ENCODE measurements at regions not wholly inside any gene's neighbourhood (a gene's known extent, or its start where the extent isn't known, plus 50 kb on each side); places are given as distances from the start of the nearest gene placed in this dataset.
"Not testable (repeated sequence)": the region's sequence is repeated elsewhere in the genome, so short reads cannot be mapped to it uniquely, and the experiment has no call there.

GRCh38 chr3:153370680-153371079, 208.7 kb downstream of the RAP2B start:
- DNase-seq (ENCODE audit: low read depth in 2 of 2) = no peak

DNA sequence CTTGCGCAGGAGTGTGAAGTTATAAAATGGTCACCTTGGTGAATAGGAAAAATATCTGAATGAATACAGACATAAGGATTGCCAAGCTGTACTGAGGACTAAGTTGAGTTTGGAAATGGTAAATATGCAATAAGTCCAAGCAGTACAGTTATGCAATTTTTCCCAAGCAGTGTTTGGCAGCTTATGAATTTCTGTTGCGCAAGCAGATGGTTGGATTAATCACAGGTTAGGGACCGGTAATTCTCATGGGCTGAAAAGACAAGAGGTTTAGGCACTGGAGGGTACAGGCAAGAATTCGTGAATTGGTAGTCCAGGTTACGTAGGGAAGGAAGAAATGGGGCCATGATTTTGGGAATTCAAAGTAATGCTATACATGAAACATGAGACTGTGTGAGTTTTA, 210.3 kb downstream of the RAP2B start:
- no peak for DNase-seq (ENCODE audit: low read depth in 2 of 2)

DNA sequence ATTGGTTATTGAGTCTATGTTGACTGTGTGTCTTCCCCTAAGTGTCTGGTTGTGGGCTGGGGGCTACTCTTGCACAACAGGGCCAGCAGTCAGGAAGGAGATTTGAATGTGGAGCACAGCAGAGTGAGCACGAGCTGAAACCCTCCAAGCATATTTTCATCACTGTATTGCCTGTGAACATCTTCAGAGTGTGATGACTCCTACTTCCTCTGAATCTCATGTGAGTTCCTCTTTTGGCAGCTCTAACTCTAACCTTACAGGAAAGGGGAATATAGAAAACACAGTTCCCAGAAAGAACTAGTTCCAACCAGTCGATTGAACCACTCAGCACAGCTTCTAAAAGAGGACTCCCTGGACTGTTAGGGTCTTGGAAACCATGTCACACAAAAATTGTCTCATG, 211.6 kb downstream of the RAP2B start:
- DNase-seq (ENCODE audit: low read depth in 2 of 2) = no peak

GRCh38 chr3:153378366-153378765, 216.3 kb downstream of the RAP2B start:
- DNase-seq (ENCODE audit: low read depth in 2 of 2) = not testable (repeated sequence)

- DNase-seq (ENCODE audit: low read depth in 2 of 2) = no peak
Measured at GRCh38 chr3:153379516-153379915, 217.5 kb downstream of the RAP2B start.

DNA sequence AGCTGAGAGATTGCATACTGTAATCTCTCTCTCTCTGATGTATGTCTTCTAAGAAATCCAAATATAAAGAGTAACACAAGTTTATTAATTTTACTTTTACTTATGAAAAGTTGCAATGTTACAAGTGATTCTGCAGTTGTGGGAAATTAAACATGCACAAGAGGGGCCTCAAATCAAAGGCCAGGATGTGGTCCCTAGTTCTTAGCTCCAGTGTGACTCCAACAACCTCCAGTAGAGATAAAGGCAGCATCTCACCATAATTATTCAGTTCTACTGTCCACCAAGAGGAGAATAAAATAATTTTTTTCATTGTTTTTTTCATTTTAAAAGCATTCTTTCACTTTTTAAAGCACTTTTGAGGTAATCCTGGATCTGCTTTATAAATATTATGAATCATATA, 223.3 kb downstream of the RAP2B start:
- no peak for DNase-seq (ENCODE audit: low read depth in 2 of 2)

DNA sequence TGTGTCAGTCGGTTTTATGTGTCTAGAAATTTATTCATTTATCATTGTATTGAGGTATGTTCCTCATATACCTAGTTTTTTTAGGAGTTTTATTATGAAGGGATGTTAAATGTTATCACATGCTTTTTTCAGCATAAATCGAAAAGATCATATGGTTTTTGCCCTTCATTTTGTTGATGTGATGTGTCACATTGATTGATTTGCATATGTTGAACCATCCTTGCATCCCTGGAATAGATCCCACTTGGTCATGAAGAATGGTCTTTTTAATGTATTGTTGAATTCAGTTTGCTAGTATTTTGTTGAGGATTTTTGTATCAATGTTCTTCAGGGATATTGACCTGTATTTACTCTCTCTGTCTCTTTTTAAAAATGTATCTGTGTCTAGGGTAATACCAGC, 230.3 kb downstream of the RAP2B start:
- no peak for DNase-seq (ENCODE audit: low read depth in 2 of 2)

- DNase-seq (ENCODE audit: low read depth in 2 of 2) = no peak
Measured at GRCh38 chr3:153394017-153394416, 232.0 kb downstream of the RAP2B start.

DNA sequence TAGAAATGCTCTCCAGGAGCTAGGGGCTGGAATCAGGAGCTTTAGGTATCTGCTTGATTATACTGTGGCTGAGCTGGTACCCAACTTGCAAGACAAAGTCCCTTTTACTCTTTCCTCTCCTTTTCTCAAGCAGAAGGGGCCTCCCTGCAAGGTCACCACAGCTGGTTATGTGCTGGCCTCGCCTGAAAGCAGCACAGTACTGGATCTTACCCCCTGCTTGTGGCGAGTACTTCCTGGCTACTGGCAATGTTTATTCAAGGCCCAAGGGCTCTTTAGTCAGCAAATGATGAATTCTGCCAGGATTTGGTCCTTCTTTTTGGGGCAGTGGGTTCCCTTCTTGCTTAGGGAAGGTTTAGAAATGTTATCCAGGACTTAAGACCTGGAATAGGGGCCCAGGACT, 234.6 kb downstream of the RAP2B start:
- no peak for DNase-seq (ENCODE audit: low read depth in 2 of 2)

- DNase-seq (ENCODE audit: low read depth in 2 of 2) = no peak
Measured at GRCh38 chr3:153397794-153398193, 235.8 kb downstream of the RAP2B start.

GRCh38 chr3:153399636-153400035, 237.6 kb downstream of the RAP2B start:
- no peak for DNase-seq (ENCODE audit: low read depth in 2 of 2)

- no peak for DNase-seq (ENCODE audit: low read depth in 2 of 2)
Measured at GRCh38 chr3:153400641-153401040, 238.6 kb downstream of the RAP2B start.

DNA sequence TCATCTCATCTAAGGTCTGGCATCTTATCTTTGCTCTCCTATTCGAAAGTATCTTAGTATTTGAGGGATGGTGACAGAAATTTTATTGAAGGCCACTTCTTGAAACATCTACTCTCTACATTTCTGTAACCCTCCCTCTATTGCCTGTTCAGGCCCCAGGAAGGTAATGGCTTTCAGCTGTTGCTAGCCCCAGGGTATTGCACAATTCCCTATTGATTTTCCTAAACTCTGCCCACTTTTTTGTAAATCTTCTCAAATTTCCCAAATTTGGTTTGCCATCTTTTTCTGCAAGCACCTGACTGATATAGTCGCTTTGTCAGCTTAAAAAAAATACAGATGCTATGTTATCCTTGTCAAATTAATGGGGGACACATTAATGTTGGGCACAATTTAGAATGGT, 242.1 kb downstream of the RAP2B start:
- DNase-seq (ENCODE audit: low read depth in 2 of 2) = no peak

- DNase-seq (ENCODE audit: low read depth in 2 of 2) = not testable (repeated sequence)
Measured at GRCh38 chr3:153405320-153405719, 243.3 kb downstream of the RAP2B start.

GRCh38 chr3:153410517-153410916, 248.5 kb downstream of the RAP2B start:
- DNase-seq (ENCODE audit: low read depth in 2 of 2) = no peak

DNA sequence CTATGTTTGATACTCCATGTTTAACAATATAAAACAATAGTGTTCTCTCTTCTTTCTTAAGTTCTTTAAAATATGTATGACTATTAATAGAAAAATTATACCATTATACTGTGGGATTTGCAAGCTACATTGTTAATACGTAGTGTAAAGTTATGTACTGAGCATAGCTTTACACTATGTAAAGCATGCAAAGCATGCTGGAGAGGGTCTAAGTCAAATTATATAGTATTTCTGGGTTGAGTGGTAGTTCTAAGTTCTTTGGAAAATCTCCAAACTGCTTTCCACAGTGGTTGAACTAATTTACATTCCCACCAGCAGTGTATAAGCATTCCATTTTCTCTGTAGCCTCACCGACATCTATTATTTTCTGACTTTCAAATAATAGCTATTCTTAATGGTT, 253.0 kb downstream of the RAP2B start:
- no peak for DNase-seq (ENCODE audit: low read depth in 2 of 2)

DNA sequence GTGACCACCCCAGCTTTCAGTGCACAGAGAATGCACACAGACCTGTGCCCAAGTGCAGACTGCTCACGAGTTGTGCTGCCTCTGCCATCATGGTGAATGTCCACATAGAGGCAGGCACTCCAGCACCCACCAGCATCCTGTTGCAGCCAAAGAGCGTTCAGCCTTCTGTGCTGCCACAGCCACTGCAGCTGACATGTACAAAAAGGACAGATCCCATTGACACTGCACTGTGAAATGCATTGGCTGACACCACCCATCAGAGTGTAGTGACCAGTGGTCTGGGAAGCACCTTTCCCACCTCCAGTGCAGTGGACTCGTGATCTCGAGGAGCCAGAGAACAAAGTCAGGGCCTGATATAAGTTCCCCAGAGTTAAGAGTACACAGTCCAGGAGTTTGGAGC, 260.3 kb downstream of the RAP2B start:
- no peak for DNase-seq (ENCODE audit: low read depth in 2 of 2)

GRCh38 chr3:153423820-153424219, 261.8 kb downstream of the RAP2B start:
- DNase-seq (ENCODE audit: low read depth in 2 of 2) = not testable (repeated sequence)

DNA sequence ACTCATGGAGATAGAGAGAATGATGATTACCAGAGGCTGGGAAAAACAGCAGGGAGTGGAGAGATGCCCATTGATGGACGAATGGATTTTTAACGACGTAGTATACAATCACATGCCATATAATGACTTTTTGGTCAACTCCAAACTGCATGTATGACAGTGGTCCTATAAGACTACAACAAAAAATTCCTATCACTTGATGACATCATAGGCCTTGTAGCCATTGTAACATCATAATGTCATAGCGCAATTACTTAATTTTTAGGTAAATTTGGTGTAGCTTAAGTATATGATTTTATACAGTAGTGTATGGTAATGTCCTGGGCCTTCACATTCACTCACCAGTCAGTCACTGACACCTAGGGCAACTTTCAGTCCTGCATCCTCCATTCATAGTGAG, 264.3 kb downstream of the RAP2B start:
- no peak for DNase-seq (ENCODE audit: low read depth in 2 of 2)

DNA sequence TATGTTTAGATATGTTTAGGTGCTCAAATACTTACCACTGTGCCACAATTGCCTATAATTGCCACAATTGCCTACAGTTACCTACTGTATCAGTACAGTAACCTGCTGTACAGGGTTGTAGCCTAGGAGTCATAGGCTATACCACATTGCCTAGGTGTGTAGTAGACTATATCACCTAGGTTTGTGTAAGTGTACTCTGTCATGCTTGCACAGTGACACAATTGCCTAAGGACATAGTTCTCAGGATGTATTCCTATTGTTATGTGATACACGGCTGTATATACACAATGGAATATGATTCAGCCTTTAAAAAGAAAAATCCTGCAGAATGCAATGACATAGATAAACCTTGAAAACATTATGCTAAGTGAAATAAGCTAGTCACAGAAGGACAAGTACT, 264.8 kb downstream of the RAP2B start:
- no peak for DNase-seq (ENCODE audit: low read depth in 2 of 2)

GRCh38 chr3:153429821-153430220, 267.8 kb downstream of the RAP2B start:
- DNase-seq (ENCODE audit: low read depth in 2 of 2) = no peak

- no peak for DNase-seq (ENCODE audit: low read depth in 2 of 2)
Measured at GRCh38 chr3:153431076-153431475, 269.1 kb downstream of the RAP2B start.

- no peak for DNase-seq (ENCODE audit: low read depth in 2 of 2)
Measured at GRCh38 chr3:153437666-153438065, 275.6 kb downstream of the RAP2B start.

- DNase-seq (ENCODE audit: low read depth in 2 of 2) = no peak
Measured at GRCh38 chr3:153438271-153438670, 276.2 kb downstream of the RAP2B start.

GRCh38 chr3:153439780-153440179, 277.8 kb downstream of the RAP2B start:
- no peak for DNase-seq (ENCODE audit: low read depth in 2 of 2)
